NB4 (cell line): ENCODE measurements at regions not wholly inside any gene's neighbourhood (a gene's known extent, or its start where the extent isn't known, plus 50 kb on each side); places are given as distances from the start of the nearest gene placed in this dataset.

Source experiments
- CTCF ChIP-seq: IDR thresholded peaks from one replicate; pipeline ENCODE4 v1.5.1; 2012; ENCODE audit warnings: low read depth, low read length
- MYC ChIP-seq: IDR thresholded peaks from 2 replicates; pipeline ENCODE4 v1.6.1; 2011; ENCODE audit warnings: low read depth, low read length
- POLR2A ChIP-seq: IDR thresholded peaks from 2 replicates; pipeline ENCODE4 v1.6.1; 2011; ENCODE audit warnings: mild to moderate bottlenecking; ENCODE audit not compliant: insufficient read length; ENCODE audit errors: extremely low read depth

GRCh38 chr2:150152230-150152629 lies 335.2 kb downstream of the RND3 start:
- TF ChIP-seq POLR2A, result no peak
- no peak for TF ChIP-seq CTCF
- no peak for TF ChIP-seq MYC
